ENCODE measurements at regions not wholly inside any gene's neighbourhood (a gene's known extent, or its start where the extent isn't known, plus 50 kb on each side); places are given as distances from the start of the nearest gene placed in this dataset.

GRCh38 chr5:175319199-175319598, 124.8 kb downstream of the DRD1 start:
- TF ChIP-seq CTCF (IDR thresholded peaks at IDR 0.05; ENCODE audit: extremely low read depth, missing control alignments) = no peak
- DNase-seq (ENCODE audit: low spot score) = no peak

GRCh38 chr5:175317872-175318271, 126.1 kb downstream of the DRD1 start:
- DNase-seq (ENCODE audit: low spot score) = no peak
- no peak for TF ChIP-seq CTCF (IDR thresholded peaks at IDR 0.05; ENCODE audit: extremely low read depth, missing control alignments)

- DNase-seq (ENCODE audit: low spot score) = no peak
- TF ChIP-seq CTCF (IDR thresholded peaks at IDR 0.05; ENCODE audit: extremely low read depth, missing control alignments) = no peak
Measured at GRCh38 chr5:175309218-175309810, 134.7 kb downstream of the DRD1 start.

- no peak for TF ChIP-seq CTCF (IDR thresholded peaks at IDR 0.05; ENCODE audit: extremely low read depth, missing control alignments)
- DNase-seq (ENCODE audit: low spot score) = no peak
Measured at GRCh38 chr5:175308701-175309100, 135.3 kb downstream of the DRD1 start.

GRCh38 chr5:175306381-175306780, 137.6 kb downstream of the DRD1 start:
- DNase-seq (ENCODE audit: low spot score) = no peak
- no peak for TF ChIP-seq CTCF (IDR thresholded peaks at IDR 0.05; ENCODE audit: extremely low read depth, missing control alignments)

- no peak for DNase-seq (ENCODE audit: low spot score)
- no peak for TF ChIP-seq CTCF (IDR thresholded peaks at IDR 0.05; ENCODE audit: extremely low read depth, missing control alignments)
Measured at GRCh38 chr5:175305251-175305650, 138.7 kb downstream of the DRD1 start.

- DNase-seq (ENCODE audit: low spot score) = no peak
- TF ChIP-seq CTCF (IDR thresholded peaks at IDR 0.05; ENCODE audit: extremely low read depth, missing control alignments) = no peak
Measured at GRCh38 chr5:175290379-175290778, 153.6 kb downstream of the DRD1 start.

All from GM20000 (cell line).